Peyer's patch (tissue), 4 donors: ENCODE measurements at regions not wholly inside any gene's neighbourhood (a gene's known extent, or its start where the extent isn't known, plus 50 kb on each side); places are given as distances from the start of the nearest gene placed in this dataset.

ENCODE experiments used
- DNase-seq, 3 donors: peaks; one replicate each; pipeline ENCODE4 v3.0.0-alpha.2; 2017 to 2019
- H3K27ac ChIP-seq, 4 donors: fragments of 200-600 bp; sonication (generic); one replicate each; pipeline ENCODE4 v1.5.1; 2016 to 2019
- H3K27me3 ChIP-seq, 2 donors: fragments of 200-600 bp; sonication (generic); one replicate each; pipeline ENCODE4 v1.5.1; 2019
- H3K36me3 ChIP-seq, 3 donors: fragments of 200-600 bp; sonication (generic); one replicate each; pipeline ENCODE4 v1.5.1; 2016 to 2019
- H3K4me1 ChIP-seq, 4 donors: fragments of 200-600 bp; sonication (generic); one replicate each; pipeline ENCODE4 v1.5.1; 2016 to 2019
- H3K4me3 ChIP-seq, 4 donors: fragments of 200-600 bp; sonication (generic); 1 replicate in 3 of 4; 2 replicates in 1 of 4; pipeline ENCODE4 v1.5.1; 2016 to 2019; ENCODE audit warnings: mild to moderate bottlenecking in 1 of 4
- H3K9me3 ChIP-seq, 4 donors: fragments of 200-600 bp; sonication (generic); one replicate each; pipeline ENCODE4 v1.5.1; 2016 to 2019; ENCODE audit warnings: mild to moderate bottlenecking in 1 of 4
- CTCF ChIP-seq, 6 experiments: fragments of 450-650 bp in 4 of 6; fragments of 200-600 bp in 2 of 6; sonication (generic) in 1 of 6; IDR thresholded peaks; one replicate each; pipeline ENCODE4 v1.5.1; 2017 to 2019; ENCODE audit warnings: antibody characterized with exemption in 6 of 6, mild to moderate bottlenecking in 3 of 6, moderate library complexity in 1 of 6
- POLR2A ChIP-seq, 2 donors: fragments of 450-650 bp; IDR thresholded peaks; one replicate each; pipeline ENCODE4 v1.5.1; 2017; ENCODE audit warnings: antibody characterized with exemption in 2 of 2, mild to moderate bottlenecking in 2 of 2, moderate library complexity in 2 of 2

GRCh38 chr22:48199667-48200066 is 1437.2 kb downstream of the TBC1D22A start:
- no peak overlapping the region for H3K27ac ChIP-seq
- no peaks in the 10 kb centered on the region for H3K36me3 ChIP-seq
- no peak overlapping the region for H3K4me3 ChIP-seq
- DNase-seq = peak in 1 of 3 donors; percentile 31
- H3K9me3 ChIP-seq = no peaks in the 10 kb centered on the region
- no peaks in the 10 kb centered on the region for H3K27me3 ChIP-seq
- TF ChIP-seq POLR2A (IDR thresholded peaks at IDR 0.05) (no peak), CTCF (IDR thresholded peaks at IDR 0.05) (no peak)
- H3K4me1 ChIP-seq = no peaks in the 10 kb centered on the region

GRCh38 chr22:48198489-48199459 is 1436.3 kb downstream of the TBC1D22A start:
- no peaks in the 10 kb centered on the region for H3K36me3 ChIP-seq
- H3K27me3 ChIP-seq = no peaks in the 10 kb centered on the region
- peak in 1 of 3 donors; percentile 32 for DNase-seq
- no peak overlapping the region for H3K27ac ChIP-seq
- TF ChIP-seq POLR2A (IDR thresholded peaks at IDR 0.05) = no peak
- no peak for TF ChIP-seq CTCF (IDR thresholded peaks at IDR 0.05)
- no peaks in the 10 kb centered on the region for H3K4me1 ChIP-seq
- no peaks in the 10 kb centered on the region for H3K9me3 ChIP-seq
- no peak overlapping the region for H3K4me3 ChIP-seq

GRCh38 chr22:48197189-48197690 is 1434.8 kb downstream of the TBC1D22A start:
- H3K9me3 ChIP-seq = peaks cover 0 to 6% (median 0%) of the 10 kb centered on the region in 4 donors
- no peak overlapping the region for H3K27ac ChIP-seq
- no peaks in the 10 kb centered on the region for H3K4me1 ChIP-seq
- H3K36me3 ChIP-seq = no peaks in the 10 kb centered on the region
- no peak overlapping the region for H3K4me3 ChIP-seq
- no peak for TF ChIP-seq CTCF (IDR thresholded peaks at IDR 0.05)
- no peak for TF ChIP-seq POLR2A (IDR thresholded peaks at IDR 0.05)
- no peaks in the 10 kb centered on the region for H3K27me3 ChIP-seq
- no peak for DNase-seq

GRCh38 chr22:48192920-48193319 is 1430.5 kb downstream of the TBC1D22A start:
- no peak for DNase-seq
- Histone ChIP-seq H3K27ac (no peak overlapping the region), H3K36me3 (no peaks in the 10 kb centered on the region), H3K9me3 (peaks cover 0 to 6% (median 0%) of the 10 kb centered on the region in 4 donors), H3K27me3 (no peaks in the 10 kb centered on the region), H3K4me3 (no peak overlapping the region), H3K4me1 (no peaks in the 10 kb centered on the region)
- no peak for TF ChIP-seq POLR2A (IDR thresholded peaks at IDR 0.05)
- TF ChIP-seq CTCF (IDR thresholded peaks at IDR 0.05) = no peak

GRCh38 chr22:48192071-48192470 is 1429.6 kb downstream of the TBC1D22A start:
- Histone ChIP-seq H3K27me3 (no peaks in the 10 kb centered on the region), H3K27ac (no peak overlapping the region), H3K9me3 (peaks cover 0 to 6% (median 0%) of the 10 kb centered on the region in 4 donors), H3K4me3 (no peak overlapping the region), H3K4me1 (no peaks in the 10 kb centered on the region), H3K36me3 (no peaks in the 10 kb centered on the region)
- no peak for DNase-seq
- TF ChIP-seq CTCF (IDR thresholded peaks at IDR 0.05) (no peak), POLR2A (IDR thresholded peaks at IDR 0.05) (no peak)
